ENCODE measurements at regions not wholly inside any gene's neighbourhood (a gene's known extent, or its start where the extent isn't known, plus 50 kb on each side); places are given as distances from the start of the nearest gene placed in this dataset.

DNA sequence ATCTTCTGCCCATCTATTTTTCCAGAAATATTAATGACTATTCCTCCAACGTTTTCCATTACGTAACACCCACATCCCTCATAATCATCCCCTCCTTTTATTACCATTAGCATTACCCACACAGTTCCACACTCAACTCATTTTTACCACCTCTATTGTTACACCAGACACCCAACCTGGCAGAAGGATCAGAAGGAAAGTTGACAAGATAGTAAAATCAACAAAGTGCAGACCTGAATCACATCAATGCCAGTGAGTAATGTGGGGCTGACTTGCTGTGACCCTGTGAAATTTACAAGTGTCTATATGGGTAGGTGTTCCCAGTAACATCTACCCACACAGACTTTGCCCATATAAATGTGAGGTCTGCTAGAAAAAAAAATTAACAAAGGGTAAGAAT is 568.2 kb downstream of the MAFB start:
- DNase-seq, result no peak

GRCh38 chr20:40111282-40111681 is 577.8 kb downstream of the MAFB start:
- no peak for DNase-seq

DNA sequence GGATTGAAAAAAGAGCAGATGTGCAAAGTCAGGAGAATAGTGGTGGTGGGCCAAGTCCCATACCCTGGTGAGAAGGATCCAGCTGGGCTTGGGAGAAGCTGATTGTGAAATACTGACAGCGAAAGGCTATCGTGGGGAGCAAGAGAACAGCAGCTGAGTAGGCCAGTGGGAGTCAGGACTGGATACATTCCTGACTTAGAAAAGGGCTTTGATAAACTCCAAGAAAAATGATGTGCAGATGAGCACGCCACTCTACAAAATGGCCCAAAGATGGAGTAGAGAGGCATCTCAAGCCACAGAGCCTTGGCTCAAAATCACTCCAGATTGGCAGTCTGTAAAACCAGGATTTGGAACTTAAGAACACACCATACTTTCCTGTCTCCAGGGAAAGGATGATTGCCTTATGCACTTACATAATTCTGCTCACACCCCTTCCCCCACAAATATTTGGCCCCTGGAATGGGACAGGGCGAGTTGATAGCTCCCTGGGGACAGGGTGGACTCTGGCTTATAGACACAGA is 578.7 kb downstream of the MAFB start:
- DNase-seq, result no peak

DNA sequence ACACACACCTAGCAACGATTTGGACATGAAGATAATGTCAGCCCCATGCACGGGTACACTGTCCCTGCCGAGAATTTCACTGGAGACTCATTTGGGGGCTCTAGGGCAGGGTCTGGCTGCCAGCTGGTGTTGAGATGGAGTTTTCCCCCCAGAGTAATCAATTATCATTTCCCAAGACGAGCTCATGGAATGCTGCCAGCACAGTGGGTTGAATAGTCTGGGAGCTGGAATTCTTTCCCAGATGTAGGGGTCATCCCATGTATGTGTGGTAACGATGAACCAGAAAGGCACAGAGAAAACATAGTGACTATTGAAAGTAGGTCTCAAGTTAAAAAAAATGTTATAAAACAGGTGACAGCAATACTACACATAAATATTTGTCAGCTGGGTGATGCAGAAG is 579.9 kb downstream of the MAFB start:
- no peak for DNase-seq

DNA sequence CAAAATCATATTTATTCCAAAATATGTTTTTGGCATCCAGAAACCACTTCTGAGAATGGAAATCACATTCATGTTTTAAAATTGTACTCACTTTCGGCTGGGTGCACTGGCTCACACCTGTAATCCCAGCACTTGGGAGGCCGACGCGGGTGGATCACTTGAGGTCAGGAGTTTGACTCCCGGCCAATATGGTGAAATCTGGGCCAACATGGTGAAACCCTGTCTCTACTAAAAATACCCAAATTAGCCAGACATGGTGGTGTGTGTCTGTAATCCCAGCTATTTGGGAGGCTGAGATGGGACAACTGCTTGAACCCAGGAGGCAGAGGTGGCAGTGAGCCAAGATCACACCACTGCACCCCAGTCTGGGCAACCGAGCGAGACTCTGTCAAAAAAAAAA is 580.7 kb downstream of the MAFB start:
- DNase-seq, result no peak

DNA sequence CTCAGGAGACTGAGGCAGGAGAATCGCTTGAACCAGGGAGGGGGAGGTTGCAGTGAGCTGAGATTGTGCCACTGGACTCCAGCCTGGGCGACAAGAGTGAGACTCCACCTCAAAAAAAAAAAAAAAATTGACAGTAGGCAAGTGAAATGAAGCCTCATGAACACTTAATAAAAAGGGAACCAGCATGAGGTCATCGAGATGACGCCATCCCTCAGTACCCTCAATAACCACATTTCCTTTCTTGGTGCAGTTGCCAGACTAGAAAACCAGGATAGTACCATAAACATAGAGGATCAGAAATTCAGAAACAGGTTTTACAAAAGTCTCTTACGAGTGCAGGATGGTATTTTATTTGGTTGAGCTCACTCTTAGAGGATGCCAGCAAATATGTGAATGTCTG is 584.1 kb downstream of the MAFB start:
- no peak for DNase-seq

DNA sequence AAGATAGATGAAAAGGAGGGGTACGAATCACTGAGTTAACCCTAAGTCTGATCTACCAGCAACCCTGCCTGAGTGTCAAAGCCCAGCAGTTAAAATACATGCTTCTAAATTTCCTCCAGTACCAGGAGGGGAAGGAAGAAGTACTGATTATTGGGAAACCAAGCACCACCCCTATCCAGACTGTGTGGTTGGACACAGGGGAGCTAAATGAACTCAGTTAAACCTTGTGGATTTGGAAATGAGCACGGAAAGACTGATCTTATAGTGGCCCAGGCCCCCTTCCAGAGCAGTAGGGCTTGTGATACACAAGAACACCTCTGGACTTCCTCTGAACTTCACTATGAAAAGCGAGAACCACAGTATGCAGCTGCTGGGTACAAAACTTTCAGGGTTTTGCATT is 585.6 kb downstream of the MAFB start:
- no peak for DNase-seq

DNA sequence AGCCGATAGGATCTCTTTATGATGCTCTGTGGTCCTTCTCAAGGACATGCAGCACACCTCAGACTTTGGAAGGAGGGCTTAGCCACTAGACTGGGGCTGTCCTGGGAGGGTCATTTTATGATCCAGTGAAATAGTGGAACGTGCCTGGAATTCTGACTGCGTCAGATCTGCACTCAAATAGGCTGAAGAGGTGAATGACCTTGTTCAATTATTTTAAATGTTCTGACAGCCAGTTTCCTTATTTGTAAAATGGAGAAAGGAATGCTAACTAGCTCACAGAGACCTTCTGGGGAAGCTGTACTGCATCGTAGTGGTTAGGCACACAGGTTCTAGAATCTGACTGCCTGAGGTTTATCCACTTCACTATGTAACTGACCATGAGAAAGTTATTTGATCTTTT is 587.5 kb downstream of the MAFB start:
- DNase-seq, result no peak

- DNase-seq, result no peak
These were observed 588.8 kb downstream of the MAFB start for GRCh38 chr20:40100261-40100660.

- DNase-seq, result no peak
These were observed 598.8 kb downstream of the MAFB start for GRCh38 chr20:40090236-40090635.

DNA sequence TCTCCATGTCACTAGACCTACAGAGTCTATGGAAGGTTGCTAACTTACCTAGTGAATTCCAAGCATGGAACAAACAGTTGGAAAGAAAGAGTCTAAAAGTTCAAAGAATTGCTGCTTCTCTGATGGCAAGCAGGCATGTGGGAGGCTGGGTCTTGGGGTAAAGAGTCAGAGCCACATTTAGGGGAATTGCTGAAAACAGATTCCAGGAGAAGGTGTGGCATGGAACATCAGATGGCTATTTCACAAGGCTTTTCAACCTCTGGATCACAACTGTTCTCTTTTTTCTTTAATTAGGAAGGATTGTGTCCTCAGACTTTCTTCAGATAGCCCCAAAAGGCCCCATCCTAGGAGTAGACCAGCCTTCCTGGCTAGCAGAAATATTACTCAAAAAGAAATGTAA is 601.5 kb downstream of the MAFB start:
- no peak for DNase-seq

- no peak for DNase-seq
These were observed 603.5 kb downstream of the MAFB start for GRCh38 chr20:40085513-40085912.

- DNase-seq, result no peak
These were observed 606.6 kb downstream of the MAFB start for GRCh38 chr20:40082436-40082835.

GRCh38 chr20:40081653-40082052 is 607.4 kb downstream of the MAFB start:
- no peak for DNase-seq

- DNase-seq, result no peak
These were observed 608.9 kb downstream of the MAFB start for GRCh38 chr20:40080041-40080652.

- DNase-seq, result no peak
These were observed 615.4 kb downstream of the MAFB start for GRCh38 chr20:40073535-40074111.

DNA sequence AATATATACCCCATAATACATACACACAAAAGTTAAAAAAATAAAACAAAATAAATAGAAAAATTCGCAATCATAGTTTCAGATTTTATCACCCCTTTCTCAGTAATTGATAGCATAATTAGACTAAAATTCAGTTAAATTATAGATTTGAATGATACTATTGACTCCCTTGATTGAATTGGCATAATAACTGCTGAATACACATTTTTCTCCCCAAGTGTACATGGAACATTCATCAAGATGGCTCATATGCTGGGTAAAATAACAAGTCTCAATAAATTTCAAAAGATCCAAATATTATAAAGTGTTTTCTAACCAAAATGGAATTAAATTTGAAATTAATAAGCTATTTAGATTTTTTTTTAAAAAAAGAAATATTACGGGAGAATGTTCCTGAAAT is 616.1 kb downstream of the MAFB start:
- DNase-seq, result no peak

DNA sequence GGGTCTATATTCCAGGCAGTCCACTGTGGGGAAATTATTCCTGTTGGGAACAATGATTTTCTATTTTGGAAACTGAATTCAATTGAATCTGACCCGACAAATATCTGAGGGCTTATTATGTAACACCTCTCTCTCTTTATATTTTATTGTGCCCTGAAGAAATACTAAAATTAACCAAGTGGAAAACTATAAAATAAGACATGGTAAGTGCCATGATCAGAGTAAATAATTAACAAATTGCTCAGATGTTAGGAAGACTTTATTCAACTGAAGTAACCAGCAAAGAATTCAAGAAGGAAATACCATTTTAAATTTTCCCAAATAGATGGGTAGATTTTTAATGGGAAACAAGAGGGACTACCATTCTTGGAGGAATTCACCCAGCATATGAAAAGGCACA is 632.9 kb downstream of the MAFB start:
- DNase-seq, result no peak

GRCh38 chr20:40055711-40056110 is 633.3 kb downstream of the MAFB start:
- DNase-seq, result no peak

- DNase-seq, result no peak
These were observed 634.7 kb downstream of the MAFB start for GRCh38 chr20:40054311-40054710.

DNA sequence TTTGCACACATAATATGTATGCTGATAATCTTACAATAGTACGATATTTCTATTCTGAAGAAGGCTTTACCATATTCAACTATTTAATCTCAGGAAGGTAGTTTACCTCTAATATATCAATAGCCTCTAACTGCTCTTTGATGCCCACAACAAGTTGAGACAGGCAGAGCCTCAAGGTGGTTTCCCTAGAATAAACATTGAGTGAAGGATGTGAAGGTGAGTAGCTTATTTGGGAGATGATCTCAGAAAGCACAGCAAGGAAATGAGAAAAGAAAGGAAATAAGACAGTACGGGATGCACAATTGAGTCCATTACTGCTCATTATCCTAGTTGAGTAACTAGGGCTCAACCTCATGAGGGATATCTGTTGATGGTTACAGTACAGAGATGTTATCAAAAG is 638.4 kb downstream of the MAFB start:
- DNase-seq, result no peak

GRCh38 chr20:40049854-40050253 is 639.2 kb downstream of the MAFB start:
- DNase-seq, result no peak

- no peak for DNase-seq
These were observed 642.3 kb downstream of the MAFB start for GRCh38 chr20:40046703-40047102.

DNA sequence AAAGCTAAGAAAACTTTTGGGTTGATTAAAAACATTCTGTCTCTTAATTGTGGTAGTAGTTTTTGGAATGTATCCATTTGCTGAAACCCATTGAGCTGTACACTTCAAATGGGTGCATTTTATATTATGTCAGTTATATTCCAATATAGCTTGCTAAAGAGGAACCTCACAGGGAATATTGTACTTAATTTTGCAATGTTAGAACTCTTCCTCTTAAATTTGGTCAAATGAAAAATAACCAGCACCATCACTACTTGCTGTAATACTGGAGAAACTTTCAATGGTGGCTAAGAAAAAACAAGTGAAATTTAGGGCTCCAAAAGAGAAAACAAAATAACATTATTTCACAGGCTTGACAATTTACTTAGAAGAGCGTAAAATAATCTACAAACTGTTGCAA is 651.5 kb downstream of the MAFB start:
- DNase-seq, result no peak

- DNase-seq, result no peak
These were observed 659.4 kb downstream of the MAFB start for GRCh38 chr20:40029589-40029988.
